Right atrium auricular region (tissue), 2 donors: ENCODE measurements at regions not wholly inside any gene's neighbourhood (a gene's known extent, or its start where the extent isn't known, plus 50 kb on each side); places are given as distances from the start of the nearest gene placed in this dataset.
"Not testable (repeated sequence)": the region's sequence is repeated elsewhere in the genome, so short reads cannot be mapped to it uniquely, and the experiment has no call there.

Source experiments
- DNase-seq: peaks from one replicate; pipeline ENCODE4 v3.0.0-alpha.2; 2019; ENCODE audit warnings: low spot score
- H3K27ac ChIP-seq, 2 donors: fragments of 200-600 bp; sonication (generic); 1 replicate in 1 of 2; 2 replicates in 1 of 2; pipeline ENCODE4 v1.5.1; 2016 to 2019
- H3K27me3 ChIP-seq, 2 donors: fragments of 200-600 bp; sonication (generic); one replicate each; pipeline versions ENCODE4 v1.5.1 to v1.6.0; 2017 to 2019
- H3K36me3 ChIP-seq: fragments of 200-600 bp; sonication (generic); one replicate; pipeline ENCODE4 v1.5.1; 2016
- H3K4me1 ChIP-seq, 2 donors: fragments of 200-600 bp; sonication (generic); one replicate each; pipeline versions ENCODE4 v1.5.1 to v1.6.0; 2017 to 2019
- H3K4me3 ChIP-seq, 2 donors: fragments of 200-600 bp; sonication (generic); 1 replicate in 1 of 2; 2 replicates in 1 of 2; pipeline ENCODE4 v1.5.1; 2017 to 2019; ENCODE audit warnings: mild to moderate bottlenecking in 1 of 2, moderate library complexity in 1 of 2
- H3K9me3 ChIP-seq, 2 donors: fragments of 200-600 bp; sonication (generic); one replicate each; pipeline ENCODE4 v1.5.1; 2019
- CTCF ChIP-seq, 2 donors: fragments of 200-600 bp; sonication (generic); IDR thresholded peaks; one replicate each; pipeline ENCODE4 v1.5.1; 2019; ENCODE audit warnings: antibody characterized with exemption in 2 of 2

GRCh38 chr2:188787658-188788240, 186.4 kb upstream of the COL3A1 start:
- TF ChIP-seq CTCF (IDR thresholded peaks at IDR 0.05), result no peak
- Histone ChIP-seq H3K27ac (peak overlapping the region; percentile 57 to 79), H3K9me3 (no peaks in the 10 kb centered on the region), H3K27me3 (no peaks in the 10 kb centered on the region), H3K4me3 (no peak overlapping the region), H3K36me3 (no peaks in the 10 kb centered on the region), H3K4me1 (no peaks in the 10 kb centered on the region)
- DNase-seq, result no peak

GRCh38 chr2:188788621-188789020, 185.6 kb upstream of the COL3A1 start:
- Histone ChIP-seq H3K36me3 (no peaks in the 10 kb centered on the region), H3K9me3 (no peaks in the 10 kb centered on the region), H3K4me1 (no peaks in the 10 kb centered on the region), H3K4me3 (no peak overlapping the region), H3K27me3 (no peaks in the 10 kb centered on the region), H3K27ac (peak overlapping the region; percentile 51 to 79)
- TF ChIP-seq CTCF (IDR thresholded peaks at IDR 0.05), result no peak
- DNase-seq, result peak; percentile 79

DNA sequence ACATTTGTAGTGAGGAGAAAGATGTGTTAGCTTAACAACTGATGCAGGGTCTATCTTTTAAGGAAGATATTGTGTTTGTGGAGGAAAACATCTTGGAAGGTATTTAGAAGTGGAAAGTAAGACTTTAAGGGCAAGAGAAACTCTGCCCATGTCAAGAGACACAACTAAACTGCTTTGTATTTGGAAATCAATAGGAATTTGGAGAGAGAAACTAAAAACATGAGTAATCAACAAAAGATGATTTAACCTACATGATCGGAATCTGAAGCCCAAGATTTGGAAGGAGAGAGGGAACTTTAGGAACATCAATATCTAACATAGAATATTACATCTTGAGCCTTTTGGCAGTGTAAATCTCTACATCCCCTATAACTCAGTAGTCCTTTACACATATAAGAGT, 184.2 kb upstream of the COL3A1 start:
- DNase-seq, result no peak
- Histone ChIP-seq H3K27ac (no peak overlapping the region), H3K27me3 (no peaks in the 10 kb centered on the region), H3K9me3 (no peaks in the 10 kb centered on the region), H3K36me3 (no peaks in the 10 kb centered on the region), H3K4me3 (no peak overlapping the region), H3K4me1 (no peaks in the 10 kb centered on the region)
- TF ChIP-seq CTCF (IDR thresholded peaks at IDR 0.05), result no peak

DNA sequence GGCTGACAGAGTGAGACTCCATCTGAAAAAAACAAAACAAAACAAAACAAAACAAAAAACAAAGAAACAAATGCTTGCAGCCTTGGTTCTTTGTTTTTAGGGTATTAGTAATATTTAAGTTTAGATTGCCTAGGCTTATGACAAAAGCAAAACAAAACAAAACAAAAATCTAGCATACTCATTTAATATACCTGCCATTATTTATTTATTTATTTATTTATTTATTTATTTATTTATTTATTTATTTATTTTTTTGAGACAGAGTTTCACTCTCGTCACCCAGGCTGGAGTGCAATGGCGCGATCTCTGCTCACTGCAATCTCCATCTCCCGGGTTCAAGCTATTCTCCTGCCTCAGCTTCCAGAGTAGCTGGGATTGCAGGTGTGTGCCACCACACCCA, 179.7 kb upstream of the COL3A1 start:
- not testable (repeated sequence) for H3K27ac ChIP-seq, H3K4me3 ChIP-seq, H3K9me3 ChIP-seq, H3K27me3 ChIP-seq, H3K36me3 ChIP-seq, DNase-seq, H3K4me1 ChIP-seq

DNA sequence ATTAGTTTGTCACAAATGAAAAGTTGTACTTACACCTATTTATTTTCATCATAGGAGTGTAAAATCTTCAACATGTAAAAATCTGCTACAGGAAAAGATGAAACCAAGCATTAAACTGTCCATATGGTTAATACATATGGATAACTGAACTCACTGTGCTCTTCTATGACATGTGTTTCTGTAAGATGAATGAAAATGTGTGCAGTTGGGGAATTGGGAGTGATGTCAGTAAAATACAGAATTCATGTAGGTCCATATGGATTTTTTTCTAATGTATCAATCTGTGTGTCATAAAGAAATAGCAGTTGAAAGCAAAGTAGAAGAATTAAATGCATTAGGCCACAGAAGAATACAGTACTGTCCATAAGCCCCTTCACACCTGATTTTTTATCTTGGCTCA, 178.4 kb upstream of the COL3A1 start:
- no peaks in the 10 kb centered on the region for H3K27me3 ChIP-seq
- H3K27ac ChIP-seq, result no peak overlapping the region
- no peak for TF ChIP-seq CTCF (IDR thresholded peaks at IDR 0.05)
- no peak overlapping the region for H3K4me3 ChIP-seq
- no peaks in the 10 kb centered on the region for H3K9me3 ChIP-seq
- no peaks in the 10 kb centered on the region for H3K4me1 ChIP-seq
- DNase-seq, result no peak
- H3K36me3 ChIP-seq, result no peaks in the 10 kb centered on the region

DNA sequence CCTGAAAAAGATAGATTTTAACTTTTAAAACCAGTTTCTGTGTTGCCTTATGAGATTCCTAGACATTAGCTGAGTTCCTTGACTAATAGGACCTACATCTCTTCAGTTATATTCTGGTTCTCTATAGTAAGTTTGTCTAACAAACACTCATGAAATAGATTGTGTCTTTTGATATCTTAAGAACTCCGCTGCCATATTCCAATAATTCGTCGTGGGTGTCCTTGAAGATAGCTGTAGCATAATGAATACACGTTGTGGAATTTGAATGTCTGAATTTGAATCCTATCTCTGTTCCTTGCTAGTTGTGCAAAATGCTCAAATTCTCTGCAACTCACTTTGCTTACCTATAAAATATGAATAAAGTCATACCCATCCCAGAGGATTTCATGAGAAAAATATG, 176.8 kb upstream of the COL3A1 start:
- no peaks in the 10 kb centered on the region for H3K4me1 ChIP-seq
- TF ChIP-seq CTCF (IDR thresholded peaks at IDR 0.05), result no peak
- no peak for DNase-seq
- H3K4me3 ChIP-seq, result no peak overlapping the region
- H3K36me3 ChIP-seq, result no peaks in the 10 kb centered on the region
- H3K27ac ChIP-seq, result no peak overlapping the region
- no peaks in the 10 kb centered on the region for H3K27me3 ChIP-seq
- no peaks in the 10 kb centered on the region for H3K9me3 ChIP-seq
